ENCODE measurements at regions not wholly inside any gene's neighbourhood (a gene's known extent, or its start where the extent isn't known, plus 50 kb on each side); places are given as distances from the start of the nearest gene placed in this dataset.

DNA sequence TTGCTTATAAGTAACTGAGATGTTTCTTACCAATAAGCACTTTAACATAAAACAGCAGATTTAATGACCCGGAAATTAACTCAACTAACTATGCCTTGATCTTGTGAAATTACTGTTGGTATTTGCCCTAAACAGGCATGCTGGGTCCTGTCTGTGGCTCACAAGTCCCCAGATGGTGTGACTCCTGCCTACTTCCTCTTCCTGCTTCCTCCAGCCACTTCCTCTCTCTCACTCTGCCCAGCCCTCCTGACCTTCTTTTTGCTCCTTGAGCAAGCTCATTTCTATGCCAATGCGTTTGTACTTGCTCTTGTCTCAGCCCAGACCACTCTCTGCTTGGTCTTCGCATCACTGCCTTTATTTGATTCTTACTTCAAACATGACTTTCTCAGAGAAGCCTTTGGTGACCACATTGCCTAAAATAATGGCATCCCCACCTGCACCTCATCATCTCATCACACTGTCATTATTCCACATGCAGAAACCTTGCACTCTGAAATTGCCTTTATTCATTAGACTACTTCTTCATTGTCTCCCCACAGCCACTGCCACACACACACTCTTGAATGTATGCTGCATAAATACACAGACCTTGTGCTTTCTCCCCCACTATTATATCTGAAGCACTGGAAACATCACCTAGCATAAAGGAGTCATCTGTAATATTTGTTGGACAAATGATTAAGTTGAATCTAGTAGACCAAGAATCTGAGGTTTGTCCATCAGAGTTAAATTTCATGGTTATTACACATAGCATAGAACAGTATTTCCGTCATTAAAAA, 256.3 kb upstream of the SEMA6D start:
- TF ChIP-seq, protein P1, sequence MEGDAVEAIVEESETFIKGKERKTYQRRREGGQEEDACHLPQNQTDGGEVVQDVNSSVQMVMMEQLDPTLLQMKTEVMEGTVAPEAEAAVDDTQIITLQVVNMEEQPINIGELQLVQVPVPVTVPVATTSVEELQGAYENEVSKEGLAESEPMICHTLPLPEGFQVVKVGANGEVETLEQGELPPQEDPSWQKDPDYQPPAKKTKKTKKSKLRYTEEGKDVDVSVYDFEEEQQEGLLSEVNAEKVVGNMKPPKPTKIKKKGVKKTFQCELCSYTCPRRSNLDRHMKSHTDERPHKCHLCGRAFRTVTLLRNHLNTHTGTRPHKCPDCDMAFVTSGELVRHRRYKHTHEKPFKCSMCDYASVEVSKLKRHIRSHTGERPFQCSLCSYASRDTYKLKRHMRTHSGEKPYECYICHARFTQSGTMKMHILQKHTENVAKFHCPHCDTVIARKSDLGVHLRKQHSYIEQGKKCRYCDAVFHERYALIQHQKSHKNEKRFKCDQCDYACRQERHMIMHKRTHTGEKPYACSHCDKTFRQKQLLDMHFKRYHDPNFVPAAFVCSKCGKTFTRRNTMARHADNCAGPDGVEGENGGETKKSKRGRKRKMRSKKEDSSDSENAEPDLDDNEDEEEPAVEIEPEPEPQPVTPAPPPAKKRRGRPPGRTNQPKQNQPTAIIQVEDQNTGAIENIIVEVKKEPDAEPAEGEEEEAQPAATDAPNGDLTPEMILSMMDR (conservative IDR thresholded peaks at IDR 0.05; ENCODE audit: low read length), result no peak
- TF ChIP-seq EZH2phosphoT487 (IDR thresholded peaks at IDR 0.05; ENCODE audit: borderline replicate concordance, low read depth, low read length), result no peak

Measured in OCI-LY7 (cell line).